Cardiac fibroblast (primary cell): ENCODE measurements at regions not wholly inside any gene's neighbourhood (a gene's known extent, or its start where the extent isn't known, plus 50 kb on each side); places are given as distances from the start of the nearest gene placed in this dataset.
A peak's percentile ranks its signal among the peaks of the same experiment; 100 is the strongest.

ENCODE experiments used
- DNase-seq, 2 donors: peaks; one replicate each; pipeline versions ENCODE4 v3.0.0 to v3.0.0-alpha.2; 2010; ENCODE audit warnings: low read depth in 2 of 2
- H3K4me3 ChIP-seq, 2 donors: replicated peaks in 1 of 2; 1 replicate in 1 of 2; 2 replicates in 1 of 2; pipeline ENCODE4 v1.5.1; 2011; ENCODE audit warnings: low read depth in 2 of 2, low read length in 2 of 2, mild to moderate bottlenecking in 2 of 2, moderate library complexity in 1 of 2
- TF ChIP-seq, protein P1 (sequence below): IDR thresholded peaks from one replicate; pipeline ENCODE4 v1.5.1; 2011; ENCODE audit warnings: low read depth, mild to moderate bottlenecking, low read length, inconsistent platforms

DNA sequence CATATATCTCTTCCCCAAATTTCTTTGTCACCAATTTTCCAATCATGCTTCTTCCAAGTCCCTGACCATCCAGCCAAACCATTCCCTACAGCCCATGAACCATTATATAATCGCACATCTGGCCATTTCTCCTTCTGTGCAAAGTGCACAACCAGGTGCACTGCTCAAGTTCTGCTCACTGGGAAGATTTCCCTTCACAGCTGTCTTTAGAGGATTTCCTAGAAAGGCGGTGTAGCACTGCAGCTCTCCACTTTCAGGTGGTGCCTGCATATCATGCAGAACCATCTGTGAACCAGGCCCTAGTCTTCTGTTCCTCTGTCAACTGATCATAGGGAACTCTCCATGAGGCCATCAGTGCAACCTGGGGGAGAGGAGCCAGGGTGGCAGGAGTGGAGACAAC lies 95.0 kb upstream of the CABCOCO1 start:
- no peak for DNase-seq
- TF ChIP-seq, protein P1, sequence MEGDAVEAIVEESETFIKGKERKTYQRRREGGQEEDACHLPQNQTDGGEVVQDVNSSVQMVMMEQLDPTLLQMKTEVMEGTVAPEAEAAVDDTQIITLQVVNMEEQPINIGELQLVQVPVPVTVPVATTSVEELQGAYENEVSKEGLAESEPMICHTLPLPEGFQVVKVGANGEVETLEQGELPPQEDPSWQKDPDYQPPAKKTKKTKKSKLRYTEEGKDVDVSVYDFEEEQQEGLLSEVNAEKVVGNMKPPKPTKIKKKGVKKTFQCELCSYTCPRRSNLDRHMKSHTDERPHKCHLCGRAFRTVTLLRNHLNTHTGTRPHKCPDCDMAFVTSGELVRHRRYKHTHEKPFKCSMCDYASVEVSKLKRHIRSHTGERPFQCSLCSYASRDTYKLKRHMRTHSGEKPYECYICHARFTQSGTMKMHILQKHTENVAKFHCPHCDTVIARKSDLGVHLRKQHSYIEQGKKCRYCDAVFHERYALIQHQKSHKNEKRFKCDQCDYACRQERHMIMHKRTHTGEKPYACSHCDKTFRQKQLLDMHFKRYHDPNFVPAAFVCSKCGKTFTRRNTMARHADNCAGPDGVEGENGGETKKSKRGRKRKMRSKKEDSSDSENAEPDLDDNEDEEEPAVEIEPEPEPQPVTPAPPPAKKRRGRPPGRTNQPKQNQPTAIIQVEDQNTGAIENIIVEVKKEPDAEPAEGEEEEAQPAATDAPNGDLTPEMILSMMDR = no peak
- H3K4me3 ChIP-seq = no peak overlapping the region

DNA sequence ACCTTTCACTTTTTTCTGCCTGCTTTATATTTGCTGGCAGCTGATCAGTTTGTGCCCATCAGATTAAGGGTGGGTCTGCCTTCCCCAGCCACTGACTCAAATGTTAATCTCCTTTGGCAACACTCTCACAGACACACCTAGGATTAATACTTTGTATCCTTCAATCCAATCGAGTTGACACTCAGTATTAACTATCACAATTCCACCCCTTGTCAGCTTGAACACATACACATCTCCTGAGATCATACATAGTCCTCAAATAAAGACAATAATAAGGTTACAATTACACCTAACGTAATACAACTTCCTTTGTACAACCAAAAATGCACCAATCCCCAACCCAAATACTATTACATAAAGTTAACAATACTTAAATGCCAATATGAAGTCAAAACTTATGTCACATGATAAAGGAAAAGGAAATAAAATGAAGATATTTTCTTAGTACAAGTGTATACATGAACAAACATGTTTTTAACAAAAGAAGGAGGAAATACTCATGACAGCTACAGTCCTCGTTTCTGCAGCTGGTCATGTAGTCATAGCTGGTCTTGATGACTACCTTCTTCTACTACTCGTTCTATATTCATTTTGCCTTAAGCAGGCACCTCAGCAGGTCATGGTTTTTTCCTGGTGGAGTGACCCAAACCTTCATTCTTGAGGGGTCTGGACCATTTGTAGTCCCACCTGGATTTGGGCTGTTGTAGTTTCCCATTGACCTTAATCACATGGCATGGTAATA lies 96.7 kb upstream of the CABCOCO1 start:
- TF ChIP-seq, protein P1 = no peak
- no peak for DNase-seq
- no peak overlapping the region for H3K4me3 ChIP-seq

DNA sequence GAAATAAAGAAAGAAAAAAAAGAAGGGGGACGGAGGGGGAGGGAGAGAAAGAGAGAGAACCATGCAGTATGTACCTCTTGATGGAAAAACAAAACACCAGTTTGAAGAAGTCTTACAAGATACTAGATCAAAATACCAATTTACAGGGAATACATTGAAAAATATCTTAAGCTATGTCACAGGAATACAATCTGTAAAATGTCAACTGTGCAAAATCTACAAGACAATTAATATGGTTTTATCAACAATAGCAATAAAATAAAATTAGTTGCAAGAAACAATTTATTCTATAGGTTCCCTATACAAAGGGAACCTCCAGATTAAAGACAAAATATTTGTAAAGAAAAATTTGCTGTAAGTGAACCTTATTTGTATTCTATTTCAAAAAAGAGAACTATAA lies 98.3 kb upstream of the CABCOCO1 start:
- TF ChIP-seq, protein P1 = no peak
- DNase-seq = no peak
- no peak overlapping the region for H3K4me3 ChIP-seq

DNA sequence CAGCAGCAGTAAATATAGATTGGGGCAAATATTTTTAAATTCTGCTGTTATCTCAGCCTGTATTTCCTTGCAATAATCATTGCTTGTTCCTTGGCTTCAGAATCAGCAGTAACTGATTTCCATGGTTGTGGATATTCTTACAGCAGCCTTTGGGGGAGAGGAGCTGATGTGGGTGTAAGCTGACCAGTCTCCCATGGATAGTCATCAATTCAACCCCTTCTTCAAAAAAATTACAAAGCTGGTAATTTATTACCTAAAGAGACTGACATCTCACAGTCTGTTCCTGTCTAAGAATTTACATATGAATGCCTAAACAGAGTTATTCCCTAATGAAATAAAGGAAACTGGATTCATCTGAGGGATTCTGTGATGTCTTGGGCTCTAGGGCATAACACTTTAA lies 103.1 kb upstream of the CABCOCO1 start:
- TF ChIP-seq, protein P1 = no peak
- DNase-seq = no peak
- no peak overlapping the region for H3K4me3 ChIP-seq

DNA sequence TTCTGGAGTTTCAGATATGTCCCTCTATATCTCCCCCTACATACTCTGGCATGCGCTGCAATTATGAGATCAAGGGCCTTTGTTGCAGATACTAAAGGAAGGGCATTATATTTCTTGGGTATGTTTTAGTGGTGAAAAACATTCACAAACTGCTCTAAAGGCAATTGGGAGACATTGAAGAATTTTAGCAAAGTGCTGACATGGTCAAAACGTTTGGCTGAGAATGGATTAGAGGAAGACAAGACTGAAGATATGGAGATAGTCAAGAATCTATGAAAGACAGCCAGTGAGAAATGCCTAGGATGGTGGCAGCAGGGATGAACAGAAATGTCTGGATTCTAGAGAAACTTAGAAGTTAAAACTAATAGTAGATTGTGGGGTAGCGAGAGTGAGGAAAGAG lies 104.5 kb upstream of the CABCOCO1 start:
- no peak overlapping the region for H3K4me3 ChIP-seq
- TF ChIP-seq, protein P1 = no peak
- DNase-seq = no peak

DNA sequence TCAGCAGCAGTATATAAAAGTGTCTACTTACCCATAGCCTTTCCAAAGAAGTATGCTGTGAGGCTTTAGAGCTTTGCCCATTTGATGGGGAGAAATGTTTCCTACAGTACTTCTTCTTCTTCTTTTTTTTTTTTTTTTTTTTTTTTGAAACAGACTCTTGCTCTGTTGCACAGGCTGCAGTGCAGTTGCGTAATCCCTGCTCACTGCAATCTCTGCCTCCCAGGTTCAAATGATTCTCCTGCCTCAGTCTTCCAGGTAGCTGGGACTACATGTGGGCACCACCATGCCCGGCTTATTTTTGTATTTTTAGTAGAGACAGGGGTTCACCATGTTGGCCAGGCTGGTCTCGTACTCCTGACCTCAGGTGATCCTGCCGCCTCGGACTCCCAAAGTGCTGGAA lies 101.7 kb upstream of the TMEM26 start:
- H3K4me3 ChIP-seq = no peak overlapping the region
- TF ChIP-seq, protein P1 = no peak
- DNase-seq = peak; percentile 2 to 4

DNA sequence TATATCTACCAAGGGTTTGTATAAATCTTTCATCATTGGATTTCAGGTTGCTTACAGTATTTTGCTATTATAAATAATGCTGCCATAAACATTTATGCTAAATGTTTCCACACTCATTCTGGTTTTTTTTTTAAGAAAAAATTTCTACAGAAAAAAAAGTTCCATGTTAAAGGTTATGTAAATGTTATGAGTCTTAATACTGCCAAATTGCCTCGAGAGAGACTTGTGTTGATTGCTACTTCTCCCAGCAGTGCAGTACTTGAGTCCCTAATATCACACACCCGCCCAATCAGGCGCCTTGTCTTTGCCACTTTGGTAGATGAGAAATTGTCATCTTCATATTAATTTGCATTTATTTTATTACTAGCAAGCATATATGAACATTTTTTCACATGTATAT lies 96.7 kb upstream of the TMEM26 start:
- DNase-seq = no peak
- H3K4me3 ChIP-seq = no peak overlapping the region
- TF ChIP-seq, protein P1 = no peak
